ENCODE measurements at regions not wholly inside any gene's neighbourhood (a gene's known extent, or its start where the extent isn't known, plus 50 kb on each side); places are given as distances from the start of the nearest gene placed in this dataset.

- peaks cover 9% of the 10 kb centered on the region for H3K4me1 Mint-ChIP-seq
- H3K27me3 Mint-ChIP-seq = peaks cover 5% of the 10 kb centered on the region
- H3K4me3 Mint-ChIP-seq = no peak overlapping the region
- H3K9me3 Mint-ChIP-seq = no peaks in the 10 kb centered on the region
- no peak overlapping the region for H3K27ac Mint-ChIP-seq
- H3K36me3 Mint-ChIP-seq (ENCODE audit: low read depth) = no peaks in the 10 kb centered on the region
- no peak for DNase-seq
- intact Hi-C loops (cut with micrococcal nuclease) = loop anchor here (1.0 kb wide), 1 partner anchor 65 kb away; no protein-coding TSS in a partner anchor
Measured at GRCh38 chr2:48248251-48248933, 66.1 kb upstream of the FOXN2 start.

GRCh38 chr2:48249025-48249424 lies 65.5 kb upstream of the FOXN2 start:
- Mint-ChIP-seq H3K27me3 (peaks cover 5% of the 10 kb centered on the region), H3K36me3 (ENCODE audit: low read depth) (no peaks in the 10 kb centered on the region), H3K4me1 (peaks cover 9% of the 10 kb centered on the region), H3K4me3 (no peak overlapping the region), H3K27ac (no peak overlapping the region), H3K9me3 (no peaks in the 10 kb centered on the region)
- no peak for DNase-seq
- intact Hi-C loops (cut with micrococcal nuclease) = no loop called here

GRCh38 chr2:48249631-48250473 lies 64.6 kb upstream of the FOXN2 start:
- DNase-seq = no peak
- H3K4me3 Mint-ChIP-seq = no peak overlapping the region
- no peaks in the 10 kb centered on the region for H3K9me3 Mint-ChIP-seq
- intact Hi-C loops (cut with micrococcal nuclease) = no loop called here
- peaks cover 5% of the 10 kb centered on the region for H3K27me3 Mint-ChIP-seq
- H3K4me1 Mint-ChIP-seq = peaks cover 9% of the 10 kb centered on the region
- H3K36me3 Mint-ChIP-seq (ENCODE audit: low read depth) = no peaks in the 10 kb centered on the region
- H3K27ac Mint-ChIP-seq = no peak overlapping the region

GRCh38 chr2:48250474-48250844 lies 64.0 kb upstream of the FOXN2 start:
- Mint-ChIP-seq H3K27me3 (peaks cover 1% of the 10 kb centered on the region), H3K36me3 (ENCODE audit: low read depth) (no peaks in the 10 kb centered on the region), H3K4me3 (no peak overlapping the region), H3K27ac (no peak overlapping the region), H3K4me1 (peaks cover 9% of the 10 kb centered on the region), H3K9me3 (no peaks in the 10 kb centered on the region)
- DNase-seq = no peak
- intact Hi-C loops (cut with micrococcal nuclease) = no loop called here

- Mint-ChIP-seq H3K27ac (no peak overlapping the region), H3K27me3 (no peaks in the 10 kb centered on the region), H3K36me3 (ENCODE audit: low read depth) (no peaks in the 10 kb centered on the region), H3K9me3 (no peaks in the 10 kb centered on the region), H3K4me3 (no peak overlapping the region), H3K4me1 (peaks cover 9% of the 10 kb centered on the region)
- intact Hi-C loops (cut with micrococcal nuclease) = loop anchor here (1.0 kb wide), 1 partner anchor 169 kb away; no protein-coding TSS in a partner anchor
- DNase-seq = no peak
Measured at GRCh38 chr2:48250943-48251342, 63.5 kb upstream of the FOXN2 start.

- no peaks in the 10 kb centered on the region for H3K9me3 Mint-ChIP-seq
- peaks cover 9% of the 10 kb centered on the region for H3K4me1 Mint-ChIP-seq
- no peak for DNase-seq
- no peaks in the 10 kb centered on the region for H3K36me3 Mint-ChIP-seq (ENCODE audit: low read depth)
- intact Hi-C loops (cut with micrococcal nuclease) = loop anchor here (1.0 kb wide), 1 partner anchor 169 kb away; no protein-coding TSS in a partner anchor
- H3K27me3 Mint-ChIP-seq = no peaks in the 10 kb centered on the region
- H3K27ac Mint-ChIP-seq = no peak overlapping the region
- H3K4me3 Mint-ChIP-seq = no peak overlapping the region
Measured at GRCh38 chr2:48251437-48252148, 62.9 kb upstream of the FOXN2 start.

GRCh38 chr2:48253301-48253700 lies 61.2 kb upstream of the FOXN2 start:
- no peaks in the 10 kb centered on the region for H3K27me3 Mint-ChIP-seq
- intact Hi-C loops (cut with micrococcal nuclease) = no loop called here
- no peak overlapping the region for H3K27ac Mint-ChIP-seq
- no peaks in the 10 kb centered on the region for H3K36me3 Mint-ChIP-seq (ENCODE audit: low read depth)
- no peak for DNase-seq
- H3K9me3 Mint-ChIP-seq = no peaks in the 10 kb centered on the region
- H3K4me1 Mint-ChIP-seq = peaks cover 8% of the 10 kb centered on the region
- H3K4me3 Mint-ChIP-seq = no peak overlapping the region

GRCh38 chr2:48254839-48255238 lies 59.6 kb upstream of the FOXN2 start:
- H3K4me1 Mint-ChIP-seq = peaks cover 6% of the 10 kb centered on the region
- H3K36me3 Mint-ChIP-seq (ENCODE audit: low read depth) = no peaks in the 10 kb centered on the region
- intact Hi-C loops (cut with micrococcal nuclease) = no loop called here
- no peaks in the 10 kb centered on the region for H3K9me3 Mint-ChIP-seq
- no peak for DNase-seq
- no peaks in the 10 kb centered on the region for H3K27me3 Mint-ChIP-seq
- H3K4me3 Mint-ChIP-seq = no peak overlapping the region
- H3K27ac Mint-ChIP-seq = no peak overlapping the region

GRCh38 chr2:48257456-48257855 lies 57.0 kb upstream of the FOXN2 start:
- no peak overlapping the region for H3K27ac Mint-ChIP-seq
- no peaks in the 10 kb centered on the region for H3K36me3 Mint-ChIP-seq (ENCODE audit: low read depth)
- intact Hi-C loops (cut with micrococcal nuclease) = no loop called here
- no peak for DNase-seq
- H3K4me1 Mint-ChIP-seq = no peaks in the 10 kb centered on the region
- no peaks in the 10 kb centered on the region for H3K9me3 Mint-ChIP-seq
- H3K27me3 Mint-ChIP-seq = peaks cover 9% of the 10 kb centered on the region
- H3K4me3 Mint-ChIP-seq = no peak overlapping the region

- intact Hi-C loops (cut with micrococcal nuclease) = no loop called here
- no peaks in the 10 kb centered on the region for H3K4me1 Mint-ChIP-seq
- DNase-seq = no peak
- H3K9me3 Mint-ChIP-seq = no peaks in the 10 kb centered on the region
- no peak overlapping the region for H3K27ac Mint-ChIP-seq
- H3K27me3 Mint-ChIP-seq = peaks cover 9% of the 10 kb centered on the region
- no peak overlapping the region for H3K4me3 Mint-ChIP-seq
- no peaks in the 10 kb centered on the region for H3K36me3 Mint-ChIP-seq (ENCODE audit: low read depth)
Measured at GRCh38 chr2:48258481-48259149, 55.9 kb upstream of the FOXN2 start.

GRCh38 chr2:48259811-48260210 lies 54.7 kb upstream of the FOXN2 start:
- H3K27ac Mint-ChIP-seq = no peak overlapping the region

GRCh38 chr2:48264627-48265026 lies 49.9 kb upstream of the FOXN2 start:
- Mint-ChIP-seq H3K36me3 (ENCODE audit: low read depth) (no peaks in the 10 kb centered on the region), H3K27me3 (peaks cover 11% of the 10 kb centered on the region), H3K4me1 (no peaks in the 10 kb centered on the region), H3K9me3 (peaks cover 7% of the 10 kb centered on the region), H3K4me3 (no peak overlapping the region), H3K27ac (no peak overlapping the region)
- DNase-seq = no peak
- intact Hi-C loops (cut with micrococcal nuclease) = no loop called here

More at GRCh38 chr2:48259811-48260210, 54.7 kb upstream of the FOXN2 start:
- Mint-ChIP-seq H3K9me3 (peaks cover 3% of the 10 kb centered on the region), H3K27me3 (peaks cover 9% of the 10 kb centered on the region), H3K4me3 (no peak overlapping the region), H3K36me3 (ENCODE audit: low read depth) (no peaks in the 10 kb centered on the region), H3K4me1 (no peaks in the 10 kb centered on the region)
- intact Hi-C loops (cut with micrococcal nuclease) = no loop called here
- no peak for DNase-seq
